Neutrophil (primary cell): ENCODE measurements at regions not wholly inside any gene's neighbourhood (a gene's known extent, or its start where the extent isn't known, plus 50 kb on each side); places are given as distances from the start of the nearest gene placed in this dataset.

Experiments
- H3K27ac ChIP-seq: fragments of 200-600 bp; sonication (generic); 2 replicates; pipeline ENCODE4 v1.5.1; 2016; ENCODE audit warnings: mild to moderate bottlenecking, moderate library complexity
- H3K27me3 ChIP-seq: fragments of 200-600 bp; sonication (generic); 2 replicates; pipeline ENCODE4 v1.6.0; 2016; ENCODE audit warnings: mild to moderate bottlenecking
- H3K36me3 ChIP-seq: fragments of 200-600 bp; sonication (generic); 2 replicates; pipeline ENCODE4 v1.5.1; 2017
- H3K4me1 ChIP-seq, 2 experiments: fragments of 200-600 bp in 1 of 2; sonication (generic) in 1 of 2; 1 replicate in 1 of 2; 2 replicates in 1 of 2; pipeline versions ENCODE4 v1.5.1 to v1.6.1; 2013 to 2016; ENCODE audit warnings: low read depth in 1 of 2, low read length in 1 of 2, mild to moderate bottlenecking in 1 of 2, moderate library complexity in 1 of 2; ENCODE audit not compliant: control insufficient read depth in 1 of 2, insufficient read depth in 1 of 2
- H3K4me3 ChIP-seq, 2 experiments: fragments of 200-600 bp in 1 of 2; sonication (generic) in 1 of 2; 1 replicate in 1 of 2; 2 replicates in 1 of 2; pipeline ENCODE4 v1.5.1; 2013 to 2016; ENCODE audit warnings: low read depth in 1 of 2, low read length in 1 of 2, mild to moderate bottlenecking in 1 of 2, moderate library complexity in 1 of 2
- H3K9me3 ChIP-seq: fragments of 200-600 bp; sonication (generic); 2 replicates; pipeline ENCODE4 v1.5.1; 2016
- CTCF ChIP-seq: fragments of 200-600 bp; sonication (generic); IDR thresholded peaks from 2 replicates; pipeline ENCODE4 v1.5.1; 2016; ENCODE audit warnings: antibody characterized with exemption

DNA sequence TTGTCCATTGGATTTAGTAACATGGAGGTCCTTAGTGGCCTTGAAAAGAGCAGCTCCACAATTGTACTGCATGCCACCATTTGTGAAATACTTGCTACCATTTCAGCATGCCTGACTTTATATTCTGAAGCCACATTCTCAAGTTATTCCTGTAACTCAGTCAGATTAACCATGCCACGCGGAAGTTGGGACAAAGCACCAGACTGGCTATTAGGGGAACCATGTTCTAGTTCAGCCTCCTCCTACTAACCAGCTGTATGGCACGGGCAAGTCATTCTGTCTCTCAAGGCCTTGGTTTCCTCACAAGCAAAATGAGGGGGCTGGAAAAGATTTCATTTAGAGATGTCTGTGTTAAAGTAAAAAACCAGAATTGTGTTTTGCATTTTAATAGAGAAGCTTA is 418.0 kb downstream of the PLK2 start:
- TF ChIP-seq CTCF, result no peak
- H3K27ac ChIP-seq, result no peak overlapping the region
- H3K27me3 ChIP-seq, result no peaks in the 10 kb centered on the region
- no peak overlapping the region for H3K4me3 ChIP-seq
- no peaks in the 10 kb centered on the region for H3K36me3 ChIP-seq
- no peaks in the 10 kb centered on the region for H3K9me3 ChIP-seq
- no peaks in the 10 kb centered on the region for H3K4me1 ChIP-seq

- Histone ChIP-seq H3K27me3 (no peaks in the 10 kb centered on the region), H3K4me3 (no peak overlapping the region), H3K27ac (no peak overlapping the region), H3K9me3 (no peaks in the 10 kb centered on the region), H3K36me3 (no peaks in the 10 kb centered on the region), H3K4me1 (no peaks in the 10 kb centered on the region)
- no peak for TF ChIP-seq CTCF
Observed at GRCh38 chr5:58040846-58041245, 419.0 kb downstream of the PLK2 start.

GRCh38 chr5:58040044-58040443 is 419.8 kb downstream of the PLK2 start:
- Histone ChIP-seq H3K36me3 (no peaks in the 10 kb centered on the region), H3K27ac (no peak overlapping the region), H3K9me3 (no peaks in the 10 kb centered on the region), H3K4me1 (no peaks in the 10 kb centered on the region), H3K4me3 (no peak overlapping the region), H3K27me3 (no peaks in the 10 kb centered on the region)
- TF ChIP-seq CTCF, result no peak

GRCh38 chr5:58037899-58038298 is 422.0 kb downstream of the PLK2 start:
- no peak for TF ChIP-seq CTCF
- Histone ChIP-seq H3K9me3 (no peaks in the 10 kb centered on the region), H3K4me3 (no peak overlapping the region), H3K27ac (no peak overlapping the region), H3K36me3 (no peaks in the 10 kb centered on the region), H3K4me1 (no peaks in the 10 kb centered on the region), H3K27me3 (no peaks in the 10 kb centered on the region)

DNA sequence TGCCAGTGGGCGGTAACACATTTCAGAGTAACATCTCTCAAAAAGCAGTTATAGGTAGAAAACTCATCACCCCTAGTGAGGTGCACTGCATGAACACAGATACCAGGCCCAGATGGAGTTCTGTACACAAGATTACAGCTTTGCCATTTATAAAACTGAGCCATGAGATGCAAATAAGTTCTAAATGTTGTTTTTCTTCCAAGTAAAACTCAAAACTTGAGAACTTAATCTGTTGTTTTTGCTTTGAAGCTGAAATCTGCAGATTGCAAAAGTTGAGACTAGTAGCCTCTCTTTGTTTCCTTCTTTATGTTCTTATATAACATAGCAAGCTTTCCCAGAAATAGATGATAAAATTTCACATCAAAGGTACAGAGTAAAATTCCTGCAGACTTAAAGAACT is 434.1 kb downstream of the PLK2 start:
- no peak overlapping the region for H3K4me3 ChIP-seq
- no peak for TF ChIP-seq CTCF
- no peaks in the 10 kb centered on the region for H3K4me1 ChIP-seq
- H3K27ac ChIP-seq, result no peak overlapping the region
- H3K9me3 ChIP-seq, result no peaks in the 10 kb centered on the region
- H3K27me3 ChIP-seq, result no peaks in the 10 kb centered on the region
- no peaks in the 10 kb centered on the region for H3K36me3 ChIP-seq

- Histone ChIP-seq H3K27me3 (no peaks in the 10 kb centered on the region), H3K9me3 (no peaks in the 10 kb centered on the region), H3K4me1 (no peaks in the 10 kb centered on the region), H3K27ac (no peak overlapping the region), H3K4me3 (no peak overlapping the region), H3K36me3 (no peaks in the 10 kb centered on the region)
- no peak for TF ChIP-seq CTCF
Observed at GRCh38 chr5:58024151-58024550, 435.7 kb downstream of the PLK2 start.
